CD4-positive, alpha-beta T cell treated with Interleukin-15 for 4 hours (primary cell): ENCODE measurements at regions not wholly inside any gene's neighbourhood (a gene's known extent, or its start where the extent isn't known, plus 50 kb on each side); places are given as distances from the start of the nearest gene placed in this dataset.
"Not testable (repeated sequence)": the region's sequence is repeated elsewhere in the genome, so short reads cannot be mapped to it uniquely, and the experiment has no call there.

ENCODE experiments used
- DNase-seq: peaks from one replicate; pipeline ENCODE4 v3.0.0-alpha.2; 2020; ENCODE audit warnings: low spot score

DNA sequence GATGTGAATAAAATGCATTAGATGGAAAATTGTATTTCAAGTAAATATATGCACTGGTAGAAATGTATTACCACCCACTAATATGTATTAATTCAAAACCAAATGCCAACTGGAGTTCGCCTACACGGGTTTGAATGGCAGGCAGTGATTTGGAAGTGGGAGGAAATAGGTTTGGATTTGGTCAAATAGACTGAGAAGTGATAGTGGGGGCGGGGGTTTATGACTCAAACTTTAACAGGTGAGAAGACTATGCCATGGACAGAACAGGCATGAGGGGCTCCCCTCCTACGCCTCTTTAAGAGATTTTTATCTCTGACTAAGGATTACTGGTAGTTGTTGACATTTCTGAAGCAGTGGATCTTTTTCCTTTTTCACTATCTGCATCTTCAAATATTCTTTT is 677.8 kb downstream of the NTRK3 start:
- no peak for DNase-seq

DNA sequence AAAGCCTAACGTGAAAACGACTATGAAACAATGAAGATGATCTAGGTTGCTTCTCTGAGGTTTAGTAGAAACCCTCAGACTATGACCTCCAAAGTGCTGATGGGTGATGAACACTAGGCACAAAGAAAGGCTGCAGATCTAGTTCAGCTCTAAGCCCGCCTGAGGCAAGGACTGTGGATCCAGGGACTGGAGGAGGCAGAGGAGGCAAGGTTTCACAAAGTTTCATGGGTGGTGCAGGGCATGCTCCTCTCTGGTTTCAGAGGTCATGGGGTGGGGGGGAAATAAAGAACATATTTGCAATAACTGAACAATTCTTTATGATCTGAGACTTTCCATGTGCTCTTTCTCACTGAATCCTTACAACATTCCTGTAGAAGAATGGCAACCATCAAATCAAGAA is 679.2 kb downstream of the NTRK3 start:
- no peak for DNase-seq

DNA sequence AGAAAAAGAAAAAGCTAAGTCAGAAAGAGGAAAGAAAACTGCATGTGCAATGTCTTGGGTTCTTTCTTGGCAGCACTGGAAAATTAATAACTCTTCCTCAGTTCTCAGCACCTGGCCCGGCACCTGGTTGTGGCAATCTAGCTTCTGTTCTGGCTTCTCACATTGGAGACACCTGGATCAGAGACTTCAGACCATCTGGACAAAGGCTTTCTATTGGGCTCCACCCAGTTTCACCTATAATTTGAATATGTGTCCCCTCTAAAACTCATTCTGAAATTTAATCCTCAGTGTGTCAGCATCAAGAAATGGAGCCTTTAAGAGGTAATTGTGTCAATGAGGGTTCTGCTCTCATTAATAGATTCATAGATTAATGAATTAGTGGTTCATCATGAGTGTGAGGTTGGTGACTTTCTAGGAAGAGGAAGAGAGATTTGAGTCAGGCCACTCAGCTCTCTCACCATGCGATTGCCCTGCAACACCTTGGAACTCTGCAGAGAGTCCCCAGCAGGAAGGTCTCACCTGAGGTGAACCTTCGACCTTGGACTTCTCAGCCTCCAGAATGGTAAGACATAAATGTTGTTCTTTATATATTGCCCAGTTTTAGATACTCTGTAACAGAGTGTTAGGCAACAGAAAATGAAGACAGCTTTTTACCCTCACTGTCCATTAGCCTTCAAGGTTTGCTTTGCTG is 679.9 kb downstream of the NTRK3 start:
- no peak for DNase-seq

GRCh38 chr15:87575896-87576473 is 680.6 kb downstream of the NTRK3 start:
- no peak for DNase-seq

- DNase-seq: no peak
Measured at GRCh38 chr15:87573534-87573933, 683.0 kb downstream of the NTRK3 start.

GRCh38 chr15:87573039-87573438 is 683.5 kb downstream of the NTRK3 start:
- DNase-seq: no peak

- DNase-seq: no peak
Measured at GRCh38 chr15:87572381-87572910, 684.1 kb downstream of the NTRK3 start.

DNA sequence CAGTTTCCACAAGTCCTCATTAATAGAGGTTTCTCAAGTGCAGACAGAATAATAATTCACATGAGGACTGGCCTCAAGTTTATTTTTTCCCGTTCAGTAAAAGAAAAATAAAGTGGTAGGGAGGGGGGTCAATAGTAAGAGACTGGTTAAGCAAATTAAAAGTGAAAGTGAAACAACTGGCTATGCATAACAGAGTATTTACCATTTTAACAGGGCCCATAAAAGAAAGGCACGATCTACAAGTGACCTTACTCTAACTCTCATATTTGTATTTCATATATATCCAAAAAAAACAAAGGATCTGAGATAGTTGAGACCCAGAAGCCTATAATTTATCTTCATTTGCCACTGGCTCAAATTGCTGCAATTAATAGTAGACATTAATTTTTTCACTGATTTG is 686.3 kb downstream of the NTRK3 start:
- no peak for DNase-seq

- no peak for DNase-seq
Measured at GRCh38 chr15:87569581-87569980, 687.0 kb downstream of the NTRK3 start.

- DNase-seq: no peak
Measured at GRCh38 chr15:87567406-87568030, 689.0 kb downstream of the NTRK3 start.

DNA sequence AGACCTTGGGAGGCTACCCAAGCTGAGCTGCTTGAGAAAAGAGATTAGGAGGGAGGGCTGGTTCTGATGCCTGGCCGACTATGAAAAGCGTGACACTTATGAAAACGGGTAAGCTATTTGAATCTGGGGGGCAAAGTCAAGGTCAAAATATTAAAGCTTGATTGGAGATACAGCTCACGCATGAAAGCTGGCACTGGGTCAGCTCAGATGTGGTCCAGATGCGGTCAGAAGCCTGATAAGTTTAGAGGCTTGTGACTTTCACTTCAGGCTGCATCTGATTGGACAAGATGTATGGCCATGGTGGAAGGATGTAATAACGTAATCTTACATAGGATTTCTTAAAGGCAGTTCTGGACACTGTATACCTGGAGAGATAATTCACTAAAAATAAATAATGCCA is 690.3 kb downstream of the NTRK3 start:
- DNase-seq: no peak

DNA sequence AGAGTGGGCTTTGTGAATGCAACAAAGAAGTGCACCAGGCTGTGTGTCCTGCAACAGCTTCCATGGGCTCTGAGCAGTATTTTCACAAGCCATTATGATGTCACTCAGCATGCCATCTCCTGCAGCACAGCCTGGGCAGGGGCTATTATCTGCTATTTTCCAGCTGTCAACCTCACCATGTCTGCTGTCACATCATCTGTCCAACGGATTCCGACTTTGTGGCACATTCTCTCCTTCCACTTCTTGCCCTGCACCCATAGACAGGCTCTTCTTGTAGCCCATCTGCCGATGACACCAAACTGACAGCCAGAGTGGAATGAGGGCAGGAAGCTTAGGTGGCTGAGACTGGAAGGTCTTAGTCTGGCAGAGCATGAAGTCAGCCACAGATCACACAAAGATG is 691.9 kb downstream of the NTRK3 start:
- no peak for DNase-seq

- DNase-seq: no peak
Measured at GRCh38 chr15:87563869-87564268, 692.7 kb downstream of the NTRK3 start.

DNA sequence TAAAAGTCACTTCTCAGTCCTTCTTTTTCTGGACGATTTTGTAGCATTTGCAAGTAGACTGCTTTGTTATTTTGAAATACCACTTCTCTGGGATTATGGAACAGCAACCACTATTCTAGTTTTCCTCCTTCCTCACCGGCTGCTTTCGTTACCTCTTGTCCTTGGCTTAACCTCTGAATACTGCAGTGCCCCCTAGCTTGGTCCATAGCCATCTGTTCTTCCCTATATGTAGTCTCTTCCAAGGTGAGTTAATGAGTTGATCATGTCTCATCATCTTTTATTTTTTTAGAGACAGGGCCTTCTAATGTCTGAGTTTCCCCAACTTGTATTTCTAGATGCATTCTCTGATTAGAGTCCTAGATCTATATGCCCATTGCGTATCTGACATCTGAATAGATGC is 694.3 kb downstream of the NTRK3 start:
- no peak for DNase-seq

DNA sequence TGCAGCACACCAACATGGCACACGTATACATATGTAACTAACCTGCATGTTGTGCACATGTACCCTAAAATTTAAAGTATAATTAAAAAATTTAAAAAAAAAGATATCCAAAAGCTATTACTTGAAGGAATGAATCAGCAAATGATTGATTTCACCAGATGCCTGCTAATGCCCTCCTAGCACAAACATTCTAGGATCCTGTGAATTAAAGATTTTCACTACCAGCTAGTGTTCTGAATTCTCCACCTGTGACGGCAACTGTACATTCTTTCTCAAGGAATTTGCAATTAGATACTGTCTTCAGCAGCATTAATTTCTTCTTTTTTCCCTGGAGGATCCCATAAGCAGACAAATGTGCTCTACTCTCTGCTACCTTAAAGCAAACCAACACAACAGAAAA is 694.9 kb downstream of the NTRK3 start:
- no peak for DNase-seq

DNA sequence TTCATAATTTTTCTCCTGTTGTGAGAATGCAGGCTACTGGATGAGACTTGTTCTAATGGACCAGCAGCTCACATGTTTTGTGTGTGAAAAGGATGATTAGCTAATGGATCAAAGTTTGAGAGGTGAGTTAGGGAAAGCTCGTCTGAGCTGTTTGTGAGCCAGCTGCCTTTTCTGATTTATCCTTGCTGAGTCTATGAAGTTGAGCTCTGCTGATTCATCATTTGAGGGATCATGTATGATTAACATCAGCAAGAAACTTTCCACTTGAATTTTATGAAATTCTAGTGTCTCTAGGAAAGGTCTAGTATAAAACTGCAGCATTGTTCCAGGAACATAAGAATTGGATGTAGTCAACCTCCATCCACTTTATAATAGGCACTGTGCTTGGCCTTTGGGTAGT is 698.7 kb downstream of the NTRK3 start:
- DNase-seq: no peak

- no peak for DNase-seq
Measured at GRCh38 chr15:87556886-87557285, 699.7 kb downstream of the NTRK3 start.

DNA sequence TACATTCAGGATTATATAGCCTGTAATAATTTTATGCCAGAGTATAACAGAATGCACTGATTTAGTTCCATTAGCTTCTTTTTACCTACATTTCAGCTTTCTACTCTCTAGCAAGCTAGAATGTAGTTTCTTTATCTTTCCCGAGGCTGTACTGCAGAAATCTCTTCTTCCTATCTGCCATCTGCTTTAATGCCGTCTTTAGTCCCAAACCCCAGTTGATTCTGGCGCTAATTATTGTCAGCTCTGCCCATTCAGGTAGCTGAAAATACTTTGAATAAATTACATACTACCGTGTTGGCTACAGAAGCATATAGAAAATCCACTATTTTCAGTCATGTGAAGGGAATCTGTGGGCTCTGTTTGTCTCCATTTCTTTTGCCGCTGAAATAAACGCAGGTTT is 706.7 kb downstream of the NTRK3 start:
- no peak for DNase-seq

DNA sequence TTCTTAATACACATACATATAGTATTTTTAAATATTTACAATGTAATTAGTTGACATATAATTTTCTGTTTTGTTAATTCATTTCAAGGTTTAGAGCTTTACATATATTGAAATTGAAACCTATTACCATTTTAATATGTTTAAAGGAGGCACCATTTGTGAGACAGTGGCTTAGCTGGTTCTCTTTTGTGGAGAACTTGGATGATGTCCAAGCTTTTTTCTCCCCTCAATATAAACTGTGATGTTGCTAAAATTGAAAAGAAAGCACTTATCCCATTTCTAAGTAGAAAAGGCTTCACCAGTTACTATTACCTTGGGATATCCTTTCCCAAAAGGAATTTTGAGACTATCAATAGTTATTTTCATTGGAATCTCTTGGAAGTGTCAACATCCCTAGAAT is 707.2 kb downstream of the NTRK3 start:
- DNase-seq: no peak

GRCh38 chr15:87548590-87548989 is 707.9 kb downstream of the NTRK3 start:
- not testable (repeated sequence) for DNase-seq

- no peak for DNase-seq
Measured at GRCh38 chr15:87547470-87548181, 708.9 kb downstream of the NTRK3 start.

DNA sequence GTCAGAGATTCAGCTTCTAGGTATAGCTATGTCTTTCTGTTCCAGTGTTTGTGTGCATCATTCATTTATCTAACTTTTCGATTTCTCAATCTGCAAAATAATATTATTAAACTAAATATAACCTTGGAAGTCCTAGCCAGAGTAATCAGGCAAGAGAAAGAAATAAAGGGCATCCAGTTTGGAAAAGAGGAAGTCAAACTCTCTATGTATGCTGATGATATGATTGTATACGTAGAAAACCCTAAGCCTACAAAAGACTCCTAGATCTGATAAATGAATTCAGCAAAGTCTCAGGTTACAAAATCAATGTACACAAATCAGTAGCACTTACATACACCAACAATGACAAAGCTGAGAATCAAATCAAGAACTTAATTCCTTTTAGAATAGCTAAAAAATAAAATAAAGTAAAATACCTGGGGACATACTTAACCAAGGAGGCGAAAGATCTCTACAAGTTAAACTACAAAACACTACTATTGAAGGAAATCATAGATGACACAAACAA is 718.2 kb downstream of the NTRK3 start:
- DNase-seq: no peak

GRCh38 chr15:87537295-87537694 is 719.2 kb downstream of the NTRK3 start:
- DNase-seq: no peak
